C4-2B (cell line): ENCODE measurements at regions not wholly inside any gene's neighbourhood (a gene's known extent, or its start where the extent isn't known, plus 50 kb on each side); places are given as distances from the start of the nearest gene placed in this dataset.

Source experiments
- ZFX ChIP-seq: fragments of 450-650 bp; IDR thresholded peaks from 2 replicates; pipeline ENCODE4 v1.6.1; 2017
- TF ChIP-seq, protein P1 (sequence below): fragments of 450-650 bp; conservative IDR thresholded peaks from 2 replicates; pipeline ENCODE4 v1.5.1; 2017; ENCODE audit warnings: mild to moderate bottlenecking

DNA sequence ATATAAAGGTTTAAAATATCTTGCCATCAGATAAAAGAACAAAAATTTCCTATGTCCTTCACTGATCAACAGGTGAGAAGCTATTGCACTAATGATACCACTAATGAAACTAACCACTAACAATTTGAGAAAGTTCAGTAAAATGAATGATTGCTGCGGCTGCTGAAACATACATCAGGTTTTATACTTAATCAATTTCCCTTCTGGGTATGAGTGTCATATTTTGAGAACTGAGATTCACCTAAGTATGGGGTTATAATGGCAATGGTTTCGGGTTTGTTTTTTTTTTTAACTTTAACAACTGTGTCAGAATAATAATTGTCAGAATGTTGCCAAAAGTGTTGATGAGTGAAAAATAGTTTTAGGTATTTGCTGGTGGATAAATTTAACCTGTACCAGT is 151.3 kb upstream of the SLC39A10 start:
- TF ChIP-seq, protein P1, sequence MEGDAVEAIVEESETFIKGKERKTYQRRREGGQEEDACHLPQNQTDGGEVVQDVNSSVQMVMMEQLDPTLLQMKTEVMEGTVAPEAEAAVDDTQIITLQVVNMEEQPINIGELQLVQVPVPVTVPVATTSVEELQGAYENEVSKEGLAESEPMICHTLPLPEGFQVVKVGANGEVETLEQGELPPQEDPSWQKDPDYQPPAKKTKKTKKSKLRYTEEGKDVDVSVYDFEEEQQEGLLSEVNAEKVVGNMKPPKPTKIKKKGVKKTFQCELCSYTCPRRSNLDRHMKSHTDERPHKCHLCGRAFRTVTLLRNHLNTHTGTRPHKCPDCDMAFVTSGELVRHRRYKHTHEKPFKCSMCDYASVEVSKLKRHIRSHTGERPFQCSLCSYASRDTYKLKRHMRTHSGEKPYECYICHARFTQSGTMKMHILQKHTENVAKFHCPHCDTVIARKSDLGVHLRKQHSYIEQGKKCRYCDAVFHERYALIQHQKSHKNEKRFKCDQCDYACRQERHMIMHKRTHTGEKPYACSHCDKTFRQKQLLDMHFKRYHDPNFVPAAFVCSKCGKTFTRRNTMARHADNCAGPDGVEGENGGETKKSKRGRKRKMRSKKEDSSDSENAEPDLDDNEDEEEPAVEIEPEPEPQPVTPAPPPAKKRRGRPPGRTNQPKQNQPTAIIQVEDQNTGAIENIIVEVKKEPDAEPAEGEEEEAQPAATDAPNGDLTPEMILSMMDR = no peak
- TF ChIP-seq ZFX = no peak
